Osteocyte (in vitro differentiated cells): ENCODE measurements at regions not wholly inside any gene's neighbourhood (a gene's known extent, or its start where the extent isn't known, plus 50 kb on each side); places are given as distances from the start of the nearest gene placed in this dataset.

Experiments
- DNase-seq: peaks from one replicate; pipeline ENCODE4 v3.0.0; 2021; ENCODE audit warnings: mixed read lengths; ENCODE audit not compliant: unreplicated experiment; ENCODE audit errors: extremely low spot score
- H3K27ac Mint-ChIP-seq: one replicate; pipeline ENCODE4 v1.8.0; 2021; ENCODE audit warnings: mild to moderate bottlenecking, mixed read lengths; ENCODE audit not compliant: unreplicated experiment
- H3K27me3 Mint-ChIP-seq: one replicate; pipeline ENCODE4 v1.8.0; 2021; ENCODE audit warnings: mixed read lengths; ENCODE audit not compliant: unreplicated experiment
- H3K36me3 Mint-ChIP-seq: one replicate; pipeline ENCODE4 v1.8.0; 2021; ENCODE audit warnings: mixed read lengths; ENCODE audit not compliant: unreplicated experiment
- H3K4me1 Mint-ChIP-seq: one replicate; pipeline ENCODE4 v1.8.0; 2021; ENCODE audit warnings: mixed read lengths; ENCODE audit not compliant: unreplicated experiment
- H3K4me3 Mint-ChIP-seq: one replicate; pipeline ENCODE4 v1.8.0; 2021; ENCODE audit warnings: mild to moderate bottlenecking, moderate library complexity, mixed read lengths; ENCODE audit not compliant: unreplicated experiment
- H3K9me3 Mint-ChIP-seq: one replicate; pipeline ENCODE4 v1.8.0; 2021; ENCODE audit warnings: mixed read lengths; ENCODE audit not compliant: unreplicated experiment
- TF ChIP-seq, protein P1 (sequence below): fragments of 200-600 bp; sonication (generic); IDR thresholded peaks from 2 replicates; pipeline ENCODE4 v1.5.0; 2021; ENCODE audit warnings: antibody characterized with exemption, mild to moderate bottlenecking, moderate library complexity

DNA sequence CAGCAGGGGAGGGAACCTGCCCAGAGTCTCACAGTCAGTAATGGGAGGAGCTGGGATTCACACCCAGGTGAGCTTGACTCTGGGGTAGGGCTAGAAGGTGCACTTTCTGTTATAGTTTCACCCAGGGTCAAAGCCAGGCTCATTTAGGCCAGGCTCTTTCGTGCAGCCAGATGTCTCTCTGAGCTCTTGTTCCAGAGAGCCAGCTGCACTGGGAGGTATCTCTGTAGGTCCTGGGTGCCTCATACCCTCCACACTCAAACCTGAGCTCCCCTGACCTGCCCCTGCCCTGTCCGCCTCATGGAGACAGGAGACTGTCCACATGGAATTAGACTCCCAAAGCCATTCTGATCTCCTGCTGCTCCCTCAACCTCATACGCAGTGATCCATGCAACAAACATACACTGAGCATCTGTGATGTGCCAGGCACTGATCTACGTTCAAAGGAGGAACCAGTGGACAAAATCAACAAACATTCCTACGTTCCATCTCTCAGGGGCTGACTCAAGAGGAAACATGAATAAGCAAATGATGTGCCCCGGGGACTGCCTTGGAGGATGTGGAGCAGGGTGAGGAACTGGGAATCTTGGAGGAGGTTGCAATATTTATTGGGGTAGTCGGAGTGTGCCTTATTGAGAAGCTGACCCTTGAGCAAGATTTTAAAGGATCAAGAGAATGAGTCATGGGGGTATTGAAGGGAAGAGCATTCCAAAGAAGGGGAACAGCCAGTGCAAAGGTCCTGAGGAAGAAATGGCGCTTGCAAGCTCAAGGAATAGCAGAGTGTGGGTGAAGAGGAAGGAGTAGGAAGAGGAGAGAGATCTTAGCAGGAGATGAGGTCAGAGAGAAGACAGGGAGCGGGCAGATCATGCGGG, 71.3 kb upstream of the TOX2 start:
- Mint-ChIP-seq H3K27me3 (no peaks in the 10 kb centered on the region), H3K4me1 (peaks cover 3% of the 10 kb centered on the region), H3K9me3 (no peaks in the 10 kb centered on the region), H3K36me3 (no peaks in the 10 kb centered on the region), H3K27ac (no peak overlapping the region), H3K4me3 (no peak overlapping the region)
- DNase-seq, result peak; percentile 46
- TF ChIP-seq, protein P1, sequence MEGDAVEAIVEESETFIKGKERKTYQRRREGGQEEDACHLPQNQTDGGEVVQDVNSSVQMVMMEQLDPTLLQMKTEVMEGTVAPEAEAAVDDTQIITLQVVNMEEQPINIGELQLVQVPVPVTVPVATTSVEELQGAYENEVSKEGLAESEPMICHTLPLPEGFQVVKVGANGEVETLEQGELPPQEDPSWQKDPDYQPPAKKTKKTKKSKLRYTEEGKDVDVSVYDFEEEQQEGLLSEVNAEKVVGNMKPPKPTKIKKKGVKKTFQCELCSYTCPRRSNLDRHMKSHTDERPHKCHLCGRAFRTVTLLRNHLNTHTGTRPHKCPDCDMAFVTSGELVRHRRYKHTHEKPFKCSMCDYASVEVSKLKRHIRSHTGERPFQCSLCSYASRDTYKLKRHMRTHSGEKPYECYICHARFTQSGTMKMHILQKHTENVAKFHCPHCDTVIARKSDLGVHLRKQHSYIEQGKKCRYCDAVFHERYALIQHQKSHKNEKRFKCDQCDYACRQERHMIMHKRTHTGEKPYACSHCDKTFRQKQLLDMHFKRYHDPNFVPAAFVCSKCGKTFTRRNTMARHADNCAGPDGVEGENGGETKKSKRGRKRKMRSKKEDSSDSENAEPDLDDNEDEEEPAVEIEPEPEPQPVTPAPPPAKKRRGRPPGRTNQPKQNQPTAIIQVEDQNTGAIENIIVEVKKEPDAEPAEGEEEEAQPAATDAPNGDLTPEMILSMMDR, result no peak

DNA sequence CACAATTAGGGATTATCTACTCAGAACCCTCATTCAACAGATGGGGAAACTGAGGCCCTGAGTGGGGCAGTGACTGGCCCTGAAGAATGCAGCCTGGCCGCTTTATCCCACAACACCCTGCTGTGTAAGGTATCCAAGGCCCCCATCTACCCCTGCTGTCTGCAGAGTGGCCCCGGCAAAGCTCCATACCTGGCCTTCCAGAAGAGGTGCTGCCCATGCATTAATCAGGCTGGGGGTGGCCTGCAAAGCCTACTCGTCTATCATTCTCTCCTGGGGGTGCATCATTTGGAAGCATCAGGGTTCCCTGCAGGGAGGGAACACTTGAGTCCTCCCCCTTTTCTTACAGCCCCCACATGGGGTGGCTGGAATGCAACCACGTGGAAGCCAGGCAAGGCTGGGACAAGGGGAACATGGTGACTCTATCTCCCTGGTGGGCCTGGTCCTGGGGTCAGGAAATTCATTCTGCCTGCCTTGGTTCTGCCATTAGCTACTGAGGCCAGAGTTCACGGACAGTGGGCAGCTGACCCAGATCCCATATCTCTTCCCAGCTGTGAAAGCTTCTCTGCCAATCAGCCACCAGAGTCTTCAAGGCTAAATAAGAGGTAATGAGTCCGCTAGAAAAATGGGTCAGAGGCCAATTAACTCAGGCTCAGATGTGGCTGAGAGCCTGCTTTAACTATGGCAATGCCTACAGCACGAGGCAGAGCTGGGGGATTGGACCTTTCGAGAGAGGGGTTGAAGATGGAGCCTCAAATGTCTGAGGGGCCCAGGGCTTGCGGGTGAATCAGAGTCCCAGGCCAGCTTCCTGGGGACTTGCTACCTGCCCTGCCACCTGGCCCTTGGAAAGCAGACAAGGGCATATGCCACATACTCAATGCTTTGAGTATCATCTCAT, 72.3 kb upstream of the TOX2 start:
- Mint-ChIP-seq H3K27ac (no peak overlapping the region), H3K9me3 (no peaks in the 10 kb centered on the region), H3K4me3 (no peak overlapping the region), H3K36me3 (no peaks in the 10 kb centered on the region), H3K4me1 (peaks cover 3% of the 10 kb centered on the region), H3K27me3 (no peaks in the 10 kb centered on the region)
- DNase-seq, result peak; percentile 62
- TF ChIP-seq, protein P1, result no peak

DNA sequence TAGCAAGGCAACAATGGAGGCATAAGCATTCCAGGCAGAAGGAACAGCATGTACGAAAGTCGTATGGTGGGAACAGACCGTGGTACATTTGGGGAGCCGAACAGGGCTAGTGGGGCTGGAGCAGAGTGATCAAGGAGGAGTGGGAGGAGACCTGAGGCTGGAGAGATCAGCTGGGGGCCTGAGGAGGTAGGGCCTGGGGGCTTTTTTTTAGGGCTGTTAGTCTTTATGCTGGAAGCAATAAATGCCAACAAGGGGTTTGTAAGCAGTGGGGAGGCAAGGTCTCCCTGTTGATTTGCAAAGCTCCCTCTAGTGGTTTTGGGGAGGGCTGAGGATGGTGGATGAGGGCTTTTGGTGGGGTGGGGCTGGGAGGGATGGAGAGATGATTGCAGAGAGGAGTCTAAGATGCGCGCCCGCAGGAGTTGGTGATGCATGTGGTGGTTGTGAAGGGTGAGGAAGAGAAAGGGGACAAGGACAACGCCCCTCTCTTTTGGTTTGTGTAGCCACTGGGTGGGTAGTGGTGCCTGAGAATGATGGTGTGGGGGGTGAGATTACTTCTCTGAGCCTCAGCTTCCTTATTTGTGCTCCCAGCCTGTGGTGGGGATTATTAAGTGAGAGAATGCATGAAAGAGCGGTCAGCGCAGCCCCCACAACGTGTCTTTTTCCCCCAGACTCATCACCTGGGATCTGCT, 74.1 kb upstream of the TOX2 start:
- no peaks in the 10 kb centered on the region for H3K27me3 Mint-ChIP-seq
- no peaks in the 10 kb centered on the region for H3K9me3 Mint-ChIP-seq
- peak; percentile 62 for DNase-seq
- TF ChIP-seq, protein P1, result peak; percentile 18
- H3K4me1 Mint-ChIP-seq, result peaks cover 3% of the 10 kb centered on the region
- no peak overlapping the region for H3K27ac Mint-ChIP-seq
- H3K36me3 Mint-ChIP-seq, result no peaks in the 10 kb centered on the region
- no peak overlapping the region for H3K4me3 Mint-ChIP-seq

DNA sequence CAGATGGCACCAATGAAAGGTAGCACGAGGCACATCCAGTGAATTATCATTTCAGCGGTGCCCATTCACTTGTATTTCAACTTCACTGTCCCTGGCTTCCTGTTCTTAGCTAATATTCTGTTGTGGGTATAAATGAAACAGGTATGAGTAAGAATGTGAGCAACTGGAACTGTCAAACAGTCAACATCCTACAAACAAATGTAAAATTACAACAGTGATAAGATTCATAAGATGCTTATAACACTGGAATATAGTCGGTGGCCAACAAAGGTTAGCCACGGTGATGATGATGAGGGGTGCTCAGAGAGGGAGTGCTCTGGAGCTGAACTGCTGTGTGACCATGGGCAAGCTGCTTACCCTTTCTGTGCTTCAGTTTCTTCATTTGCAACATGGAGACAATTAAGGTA, 74.9 kb upstream of the TOX2 start:
- no peaks in the 10 kb centered on the region for H3K36me3 Mint-ChIP-seq
- no peaks in the 10 kb centered on the region for H3K9me3 Mint-ChIP-seq
- H3K27me3 Mint-ChIP-seq, result no peaks in the 10 kb centered on the region
- TF ChIP-seq, protein P1, result no peak
- H3K4me1 Mint-ChIP-seq, result peaks cover 3% of the 10 kb centered on the region
- H3K27ac Mint-ChIP-seq, result no peak overlapping the region
- H3K4me3 Mint-ChIP-seq, result no peak overlapping the region
- no peak for DNase-seq
